ENCODE measurements at regions not wholly inside any gene's neighbourhood (a gene's known extent, or its start where the extent isn't known, plus 50 kb on each side); places are given as distances from the start of the nearest gene placed in this dataset.

GRCh38 chr21:43320526-43320925 lies 106.4 kb downstream of the SIK1 start:
- ATAC-seq (ENCODE audit: low read depth) = no peak
- Mint-ChIP-seq H3K4me3 (no peak overlapping the region), H3K27me3 (peaks cover 3% of the 10 kb centered on the region), H3K27ac (no peak overlapping the region), H3K9me3 (no peaks in the 10 kb centered on the region), H3K4me1 (peaks cover 20% of the 10 kb centered on the region), H3K36me3 (ENCODE audit: low read depth) (no peaks in the 10 kb centered on the region)
- DNase-seq = no peak
- ChIA-PET POLR2A (interaction anchor here (1.4 kb wide), 1 partner anchor 15 kb away, joined by 4 read pairs; no protein-coding TSS in a partner anchor), CTCF (no interaction called here)
- intact Hi-C loops (cut with micrococcal nuclease) = no loop called here
- TF ChIP-seq CTCF (IDR thresholded peaks at IDR 0.05) = no peak

GRCh38 chr21:43318841-43319781 lies 107.8 kb downstream of the SIK1 start:
- peaks cover 5% of the 10 kb centered on the region for H3K27me3 Mint-ChIP-seq
- H3K36me3 Mint-ChIP-seq (ENCODE audit: low read depth) = no peaks in the 10 kb centered on the region
- H3K27ac Mint-ChIP-seq = no peak overlapping the region
- ChIA-PET CTCF (no interaction called here), POLR2A (interaction anchor here (1.2 to 1.8 kb wide), 2 partner anchors 11 to 12 kb away, joined by 3 to 4 read pairs; no protein-coding TSS in a partner anchor)
- no peaks in the 10 kb centered on the region for H3K9me3 Mint-ChIP-seq
- intact Hi-C loops (cut with micrococcal nuclease) = loop anchor here (2.0 kb wide), 1 partner anchor 22 kb away; no protein-coding TSS in a partner anchor
- H3K4me1 Mint-ChIP-seq = peaks cover 25% of the 10 kb centered on the region
- peak overlapping the region; percentile 32 for H3K4me3 Mint-ChIP-seq
- peak; percentile 80 for ATAC-seq (ENCODE audit: low read depth)
- TF ChIP-seq CTCF (IDR thresholded peaks at IDR 0.05) = no peak
- no peak for DNase-seq

- CTCF ChIA-PET = no interaction called here
- peaks cover 5% of the 10 kb centered on the region for H3K27me3 Mint-ChIP-seq
- no peak for ATAC-seq (ENCODE audit: low read depth)
These were observed 108.6 kb downstream of the SIK1 start for GRCh38 chr21:43318368-43318767.

GRCh38 chr21:43317959-43318358 lies 109.0 kb downstream of the SIK1 start:
- Mint-ChIP-seq H3K27ac (no peak overlapping the region), H3K4me3 (no peak overlapping the region), H3K27me3 (peaks cover 5% of the 10 kb centered on the region), H3K4me1 (peaks cover 35% of the 10 kb centered on the region), H3K9me3 (no peaks in the 10 kb centered on the region), H3K36me3 (ENCODE audit: low read depth) (no peaks in the 10 kb centered on the region)
- ChIA-PET POLR2A (interaction anchor here (1.2 kb wide), 1 partner anchor 9 kb away, joined by 3 read pairs; no protein-coding TSS in a partner anchor), CTCF (interaction anchor here (1.4 kb wide), 1 partner anchor 327 kb away, joined by 3 read pairs; no protein-coding TSS in a partner anchor)
- no peak for DNase-seq
- intact Hi-C loops (cut with micrococcal nuclease) = loop anchor here (2.0 kb wide), 1 partner anchor 21 kb away; no protein-coding TSS in a partner anchor
- no peak for ATAC-seq (ENCODE audit: low read depth)
- TF ChIP-seq CTCF (IDR thresholded peaks at IDR 0.05) = no peak

More at GRCh38 chr21:43318368-43318767, 108.6 kb downstream of the SIK1 start:
- Mint-ChIP-seq H3K9me3 (no peaks in the 10 kb centered on the region), H3K4me1 (peaks cover 32% of the 10 kb centered on the region), H3K4me3 (no peak overlapping the region), H3K36me3 (ENCODE audit: low read depth) (no peaks in the 10 kb centered on the region), H3K27ac (no peak overlapping the region)
- no peak for TF ChIP-seq CTCF (IDR thresholded peaks at IDR 0.05)
- intact Hi-C loops (cut with micrococcal nuclease) = loop anchor here (2.0 kb wide), 1 partner anchor 22 kb away; no protein-coding TSS in a partner anchor
- POLR2A ChIA-PET = interaction anchor here (1.2 to 1.8 kb wide), 2 partner anchors 10 to 11 kb away, joined by 3 to 4 read pairs; no protein-coding TSS in a partner anchor
- DNase-seq = no peak

GRCh38 chr21:43317254-43317748 lies 109.6 kb downstream of the SIK1 start:
- peaks cover 5% of the 10 kb centered on the region for H3K27me3 Mint-ChIP-seq
- DNase-seq = no peak
- no peak overlapping the region for H3K4me3 Mint-ChIP-seq
- ATAC-seq (ENCODE audit: low read depth) = no peak
- POLR2A ChIA-PET = no interaction called here
- no peak for TF ChIP-seq CTCF (IDR thresholded peaks at IDR 0.05)
- no peaks in the 10 kb centered on the region for H3K9me3 Mint-ChIP-seq
- no peaks in the 10 kb centered on the region for H3K36me3 Mint-ChIP-seq (ENCODE audit: low read depth)
- CTCF ChIA-PET = interaction anchor here (1.4 kb wide), 1 partner anchor 328 kb away, joined by 3 read pairs; no protein-coding TSS in a partner anchor
- H3K27ac Mint-ChIP-seq = no peak overlapping the region
- H3K4me1 Mint-ChIP-seq = peaks cover 40% of the 10 kb centered on the region
- intact Hi-C loops (cut with micrococcal nuclease) = no loop called here

Data from activated B cell treated with CpG ODN at 0.5 μM for 24 hours (primary cell).